ENCODE measurements at regions not wholly inside any gene's neighbourhood (a gene's known extent, or its start where the extent isn't known, plus 50 kb on each side); places are given as distances from the start of the nearest gene placed in this dataset.
"Not testable (repeated sequence)": the region's sequence is repeated elsewhere in the genome, so short reads cannot be mapped to it uniquely, and the experiment has no call there.

DNA sequence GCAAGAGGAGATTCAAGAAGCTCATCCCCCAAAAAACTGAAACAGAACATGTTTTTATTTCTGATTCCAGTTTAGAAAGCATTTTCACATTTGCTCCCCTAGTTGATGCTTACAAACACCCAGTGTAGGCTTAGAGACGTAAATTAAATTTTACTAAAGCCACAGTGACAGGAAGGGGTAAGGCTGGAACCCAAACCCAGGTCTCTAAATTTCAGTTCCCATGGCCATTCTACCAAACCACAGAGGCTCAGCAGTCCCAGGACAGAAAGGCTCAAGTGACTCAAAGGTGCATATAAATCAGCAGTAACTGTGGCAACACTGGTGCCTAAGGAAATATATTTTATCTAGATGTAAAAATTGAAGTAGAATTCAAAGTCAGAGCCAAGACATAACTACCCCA is 128.7 kb downstream of the CEP120 start:
- Mint-ChIP-seq H3K36me3 (ENCODE audit: low read depth) (no peaks in the 10 kb centered on the region), H3K4me3 (no peak overlapping the region), H3K27me3 (ENCODE audit: low read depth) (peaks cover 6% of the 10 kb centered on the region), H3K9me3 (ENCODE audit: insufficient read depth) (no peaks in the 10 kb centered on the region), H3K4me1 (ENCODE audit: low read depth) (no peaks in the 10 kb centered on the region), H3K27ac (no peak overlapping the region)
- ATAC-seq (no peak), DNase-seq (no peak)
- POLR2A ChIA-PET, result no interaction called here
- CTCF ChIA-PET, result no interaction called here

DNA sequence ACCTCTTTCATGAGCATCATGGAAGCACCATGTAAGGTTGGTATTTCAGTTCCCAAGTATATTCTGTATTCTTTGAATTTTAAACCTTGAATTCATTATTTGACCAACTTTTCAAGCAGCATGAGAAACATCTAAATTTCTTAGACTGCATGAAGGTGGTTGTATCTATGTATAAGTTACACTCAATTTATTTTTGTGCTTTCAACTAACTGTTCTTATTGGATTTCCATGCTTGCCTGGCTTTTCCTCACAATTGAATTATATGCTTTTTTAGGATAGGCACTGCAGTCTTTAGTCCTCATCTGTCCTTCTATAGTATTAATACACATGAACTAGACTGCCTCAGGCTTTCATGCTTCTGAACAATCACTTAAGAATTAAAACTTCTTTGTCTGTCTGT is 134.0 kb downstream of the CEP120 start:
- no peak for ATAC-seq
- ChIA-PET CTCF (no interaction called here), POLR2A (no interaction called here)
- H3K4me3 Mint-ChIP-seq, result no peak overlapping the region
- H3K27me3 Mint-ChIP-seq (ENCODE audit: low read depth), result peaks cover 27% of the 10 kb centered on the region
- H3K9me3 Mint-ChIP-seq (ENCODE audit: insufficient read depth), result no peaks in the 10 kb centered on the region
- DNase-seq, result no peak
- H3K4me1 Mint-ChIP-seq (ENCODE audit: low read depth), result no peaks in the 10 kb centered on the region
- no peak overlapping the region for H3K27ac Mint-ChIP-seq
- H3K36me3 Mint-ChIP-seq (ENCODE audit: low read depth), result no peaks in the 10 kb centered on the region

DNA sequence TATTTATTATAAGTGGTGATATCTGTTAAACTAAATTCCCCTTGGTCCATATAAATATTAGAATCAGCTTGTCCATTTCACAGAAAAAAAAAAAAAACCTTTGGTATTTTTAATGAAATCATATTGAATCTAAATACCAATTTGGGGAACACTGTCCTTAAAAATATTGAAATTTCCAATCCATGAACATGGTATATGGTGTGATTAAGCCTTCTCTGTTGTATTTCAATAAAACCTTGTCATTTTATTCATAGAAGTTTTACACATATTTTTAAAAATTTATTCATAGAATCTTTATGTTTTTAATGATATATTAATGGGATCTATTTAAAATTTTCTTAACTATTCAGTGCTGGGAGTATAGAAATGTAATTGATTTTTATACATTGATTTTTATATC is 135.3 kb downstream of the CEP120 start:
- DNase-seq, result no peak
- Mint-ChIP-seq H3K9me3 (ENCODE audit: insufficient read depth) (no peaks in the 10 kb centered on the region), H3K27me3 (ENCODE audit: low read depth) (peaks cover 29% of the 10 kb centered on the region), H3K36me3 (ENCODE audit: low read depth) (no peaks in the 10 kb centered on the region), H3K27ac (no peak overlapping the region), H3K4me1 (ENCODE audit: low read depth) (no peaks in the 10 kb centered on the region), H3K4me3 (no peak overlapping the region)
- ChIA-PET POLR2A (no interaction called here), CTCF (no interaction called here)
- no peak for ATAC-seq

GRCh38 chr5:123286891-123287290 is 136.3 kb downstream of the CEP120 start:
- no peaks in the 10 kb centered on the region for H3K4me1 Mint-ChIP-seq (ENCODE audit: low read depth)
- no peaks in the 10 kb centered on the region for H3K9me3 Mint-ChIP-seq (ENCODE audit: insufficient read depth)
- ChIA-PET CTCF (no interaction called here), POLR2A (no interaction called here)
- H3K27me3 Mint-ChIP-seq (ENCODE audit: low read depth), result peaks cover 31% of the 10 kb centered on the region
- no peak for DNase-seq
- no peaks in the 10 kb centered on the region for H3K36me3 Mint-ChIP-seq (ENCODE audit: low read depth)
- no peak overlapping the region for H3K4me3 Mint-ChIP-seq
- H3K27ac Mint-ChIP-seq, result no peak overlapping the region
- no peak for ATAC-seq

DNA sequence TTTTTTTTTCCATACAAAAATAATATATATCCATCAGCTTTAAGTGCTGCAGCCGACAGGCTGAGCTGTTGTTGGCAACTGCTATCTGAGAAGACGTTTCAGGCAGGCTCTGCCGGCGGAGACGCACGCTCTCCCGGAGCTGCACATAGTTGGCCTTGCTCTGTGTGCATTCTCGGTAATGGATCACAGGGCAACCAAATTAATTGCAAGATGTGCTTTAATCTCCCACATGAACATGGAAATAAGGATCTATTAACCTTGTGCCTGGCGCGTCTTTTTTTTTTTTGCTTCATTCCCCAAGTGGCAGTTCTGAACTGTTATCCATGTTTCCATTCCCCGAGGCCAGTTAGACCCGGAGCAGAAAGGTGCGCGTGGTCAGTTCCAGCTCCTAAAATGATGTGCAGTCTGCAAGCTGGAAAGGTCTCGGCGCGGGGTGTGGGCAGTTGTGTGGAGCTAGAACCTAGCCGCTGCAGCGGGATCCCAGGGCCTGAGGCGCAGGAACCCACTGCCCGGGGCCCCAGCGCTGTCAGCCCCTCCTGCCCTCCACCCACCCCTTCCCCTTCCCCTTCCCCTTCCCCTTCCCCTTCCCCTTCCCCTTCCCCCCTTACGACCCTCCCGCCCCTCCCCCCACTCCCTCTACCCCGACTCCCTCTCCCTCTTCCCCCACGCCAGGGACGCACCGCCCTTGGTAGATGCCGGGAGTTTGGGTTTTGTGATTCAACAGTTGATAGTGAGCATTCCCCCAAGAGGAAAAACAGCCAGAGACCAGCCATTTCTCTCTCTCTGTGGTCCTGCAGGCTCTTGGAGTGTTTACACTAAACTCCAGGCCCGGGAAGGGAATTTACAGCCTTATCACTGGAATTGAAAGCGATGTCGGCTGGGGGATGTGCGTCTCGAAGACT is 137.8 kb downstream of the CEP120 start:
- POLR2A ChIA-PET, result interaction anchor here (0.6 kb wide), 1 partner anchor 275 kb away, joined by 3 read pairs; no protein-coding TSS in a partner anchor
- peaks cover 33% of the 10 kb centered on the region for H3K27me3 Mint-ChIP-seq (ENCODE audit: low read depth)
- no peak for ATAC-seq
- no peaks in the 10 kb centered on the region for H3K4me1 Mint-ChIP-seq (ENCODE audit: low read depth)
- H3K36me3 Mint-ChIP-seq (ENCODE audit: low read depth), result no peaks in the 10 kb centered on the region
- H3K27ac Mint-ChIP-seq, result no peak overlapping the region
- no peaks in the 10 kb centered on the region for H3K9me3 Mint-ChIP-seq (ENCODE audit: insufficient read depth)
- CTCF ChIA-PET, result no interaction called here
- no peak overlapping the region for H3K4me3 Mint-ChIP-seq
- DNase-seq, result no peak

DNA sequence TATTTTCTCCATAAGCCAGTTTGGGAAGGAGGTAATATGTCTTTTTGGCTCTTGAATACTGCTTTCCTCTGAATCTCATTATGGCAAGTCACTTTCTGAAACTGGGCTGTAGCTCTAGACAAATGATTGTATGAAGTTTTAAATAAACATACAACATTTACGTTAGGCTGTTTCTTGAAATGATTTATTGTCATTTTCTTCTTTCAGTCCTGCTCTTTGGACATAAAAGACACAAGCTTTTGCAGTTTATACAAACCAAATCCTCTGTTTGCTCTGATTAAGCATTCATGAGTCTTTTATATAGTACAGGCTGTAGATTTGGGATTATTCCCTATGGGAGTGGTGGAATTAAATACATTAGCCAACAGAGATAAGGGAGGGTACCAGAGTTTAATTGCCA is 139.7 kb downstream of the CEP120 start:
- Mint-ChIP-seq H3K27me3 (ENCODE audit: low read depth) (peaks cover 30% of the 10 kb centered on the region), H3K4me3 (no peak overlapping the region), H3K27ac (no peak overlapping the region), H3K9me3 (ENCODE audit: insufficient read depth) (no peaks in the 10 kb centered on the region), H3K36me3 (ENCODE audit: low read depth) (no peaks in the 10 kb centered on the region), H3K4me1 (ENCODE audit: low read depth) (no peaks in the 10 kb centered on the region)
- POLR2A ChIA-PET, result no interaction called here
- DNase-seq, result no peak
- CTCF ChIA-PET, result no interaction called here
- no peak for ATAC-seq

GRCh38 chr5:123283031-123283430 is 140.2 kb downstream of the CEP120 start:
- H3K9me3 Mint-ChIP-seq (ENCODE audit: insufficient read depth), result no peaks in the 10 kb centered on the region
- H3K36me3 Mint-ChIP-seq (ENCODE audit: low read depth), result no peaks in the 10 kb centered on the region
- peaks cover 30% of the 10 kb centered on the region for H3K27me3 Mint-ChIP-seq (ENCODE audit: low read depth)
- POLR2A ChIA-PET, result no interaction called here
- no peaks in the 10 kb centered on the region for H3K4me1 Mint-ChIP-seq (ENCODE audit: low read depth)
- DNase-seq (no peak), ATAC-seq (no peak)
- no peak overlapping the region for H3K27ac Mint-ChIP-seq
- CTCF ChIA-PET, result no interaction called here
- no peak overlapping the region for H3K4me3 Mint-ChIP-seq

- no peak overlapping the region for H3K27ac Mint-ChIP-seq
- H3K9me3 Mint-ChIP-seq (ENCODE audit: insufficient read depth), result no peaks in the 10 kb centered on the region
- no peaks in the 10 kb centered on the region for H3K4me1 Mint-ChIP-seq (ENCODE audit: low read depth)
- no peak for DNase-seq
- H3K36me3 Mint-ChIP-seq (ENCODE audit: low read depth), result no peaks in the 10 kb centered on the region
- H3K4me3 Mint-ChIP-seq, result no peak overlapping the region
- CTCF ChIA-PET, result no interaction called here
- peaks cover 30% of the 10 kb centered on the region for H3K27me3 Mint-ChIP-seq (ENCODE audit: low read depth)
- POLR2A ChIA-PET, result no interaction called here
- ATAC-seq, result no peak
Observed at GRCh38 chr5:123282444-123282843, 140.8 kb downstream of the CEP120 start.

GRCh38 chr5:123280854-123281253 is 142.3 kb downstream of the CEP120 start:
- H3K4me3 Mint-ChIP-seq; CTCF ChIA-PET; H3K27ac Mint-ChIP-seq; H3K9me3 Mint-ChIP-seq (ENCODE audit: insufficient read depth); ATAC-seq; POLR2A ChIA-PET; H3K4me1 Mint-ChIP-seq (ENCODE audit: low read depth); H3K36me3 Mint-ChIP-seq (ENCODE audit: low read depth); DNase-seq: not testable (repeated sequence)
- H3K27me3 Mint-ChIP-seq (ENCODE audit: low read depth), result peaks cover 16% of the 10 kb centered on the region

GRCh38 chr5:123279136-123279535 is 144.1 kb downstream of the CEP120 start:
- H3K9me3 Mint-ChIP-seq (ENCODE audit: insufficient read depth), result no peaks in the 10 kb centered on the region
- no peak overlapping the region for H3K4me3 Mint-ChIP-seq
- ATAC-seq (no peak), DNase-seq (no peak)
- ChIA-PET POLR2A (no interaction called here), CTCF (no interaction called here)
- H3K27me3 Mint-ChIP-seq (ENCODE audit: low read depth), result peaks cover 6% of the 10 kb centered on the region
- H3K36me3 Mint-ChIP-seq (ENCODE audit: low read depth), result no peaks in the 10 kb centered on the region
- no peak overlapping the region for H3K27ac Mint-ChIP-seq
- no peaks in the 10 kb centered on the region for H3K4me1 Mint-ChIP-seq (ENCODE audit: low read depth)

- no peak for DNase-seq
- no peaks in the 10 kb centered on the region for H3K4me1 Mint-ChIP-seq (ENCODE audit: low read depth)
- CTCF ChIA-PET, result no interaction called here
- no peak for ATAC-seq
- no peak overlapping the region for H3K27ac Mint-ChIP-seq
- H3K9me3 Mint-ChIP-seq (ENCODE audit: insufficient read depth), result no peaks in the 10 kb centered on the region
- POLR2A ChIA-PET, result no interaction called here
- H3K4me3 Mint-ChIP-seq, result no peak overlapping the region
- H3K27me3 Mint-ChIP-seq (ENCODE audit: low read depth), result peaks cover 6% of the 10 kb centered on the region
- H3K36me3 Mint-ChIP-seq (ENCODE audit: low read depth), result no peaks in the 10 kb centered on the region
Observed at GRCh38 chr5:123278284-123278683, 144.9 kb downstream of the CEP120 start.

- POLR2A ChIA-PET, result no interaction called here
- Mint-ChIP-seq H3K27me3 (ENCODE audit: low read depth) (no peaks in the 10 kb centered on the region), H3K9me3 (ENCODE audit: insufficient read depth) (no peaks in the 10 kb centered on the region), H3K4me3 (no peak overlapping the region), H3K4me1 (ENCODE audit: low read depth) (no peaks in the 10 kb centered on the region), H3K27ac (no peak overlapping the region), H3K36me3 (ENCODE audit: low read depth) (no peaks in the 10 kb centered on the region)
- CTCF ChIA-PET, result no interaction called here
- ATAC-seq (no peak), DNase-seq (no peak)
Observed at GRCh38 chr5:123273984-123274383, 149.2 kb downstream of the CEP120 start.

DNA sequence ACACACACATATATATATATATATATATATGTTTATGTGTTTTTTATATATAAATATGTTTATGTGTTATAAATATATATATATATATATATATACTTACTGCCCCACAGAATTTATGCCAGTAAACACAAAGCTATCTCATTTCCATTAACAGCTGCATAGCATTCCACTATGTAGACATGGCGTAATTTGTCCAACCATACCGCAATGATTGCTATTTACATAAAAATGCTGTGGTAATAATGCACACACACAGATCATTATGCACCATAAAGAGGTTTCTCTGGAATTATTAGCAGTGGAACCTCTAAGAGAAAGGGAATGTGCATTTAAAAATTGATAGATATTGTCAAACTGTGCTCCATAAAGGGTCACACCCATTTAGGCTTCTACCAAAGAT is 150.1 kb downstream of the CEP120 start:
- H3K27ac Mint-ChIP-seq, result no peak overlapping the region
- DNase-seq (no peak), ATAC-seq (no peak)
- H3K4me1 Mint-ChIP-seq (ENCODE audit: low read depth), result no peaks in the 10 kb centered on the region
- no peaks in the 10 kb centered on the region for H3K27me3 Mint-ChIP-seq (ENCODE audit: low read depth)
- H3K4me3 Mint-ChIP-seq, result no peak overlapping the region
- no peaks in the 10 kb centered on the region for H3K9me3 Mint-ChIP-seq (ENCODE audit: insufficient read depth)
- POLR2A ChIA-PET, result no interaction called here
- no peaks in the 10 kb centered on the region for H3K36me3 Mint-ChIP-seq (ENCODE audit: low read depth)
- CTCF ChIA-PET, result no interaction called here

Data from activated CD8-positive, alpha-beta T cell treated with anti-CD3 and anti-CD28 coated beads, Interleukin-2, amount 10 ng/mL, durations not matched to agents 7 days and 5 days (primary cell).